GM13977 (cell line): ENCODE measurements at regions not wholly inside any gene's neighbourhood (a gene's known extent, or its start where the extent isn't known, plus 50 kb on each side); places are given as distances from the start of the nearest gene placed in this dataset.

Experiments used
- DNase-seq: peaks from one replicate; pipeline ENCODE4 v3.0.0; 2012; ENCODE audit warnings: low spot score
- in situ Hi-C: fragments of 300-500 bp; cut with MboI; formaldehyde crosslinking; loops from one replicate; pipeline ENCODE4 v1.12.0; 2022; ENCODE audit warnings: low sequenced_read_pairs, low pct_unique_long_range_greater_than_20kb, mixed read lengths, inconsistent platforms; ENCODE audit not compliant: unreplicated experiment
- TF ChIP-seq, protein P1 (sequence below): IDR thresholded peaks from 2 replicates; pipeline ENCODE4 v1.5.1; 2012; ENCODE audit warnings: mild to moderate bottlenecking, control low read depth; ENCODE audit not compliant: insufficient read depth; ENCODE audit errors: extremely low read depth, missing control alignments

DNA sequence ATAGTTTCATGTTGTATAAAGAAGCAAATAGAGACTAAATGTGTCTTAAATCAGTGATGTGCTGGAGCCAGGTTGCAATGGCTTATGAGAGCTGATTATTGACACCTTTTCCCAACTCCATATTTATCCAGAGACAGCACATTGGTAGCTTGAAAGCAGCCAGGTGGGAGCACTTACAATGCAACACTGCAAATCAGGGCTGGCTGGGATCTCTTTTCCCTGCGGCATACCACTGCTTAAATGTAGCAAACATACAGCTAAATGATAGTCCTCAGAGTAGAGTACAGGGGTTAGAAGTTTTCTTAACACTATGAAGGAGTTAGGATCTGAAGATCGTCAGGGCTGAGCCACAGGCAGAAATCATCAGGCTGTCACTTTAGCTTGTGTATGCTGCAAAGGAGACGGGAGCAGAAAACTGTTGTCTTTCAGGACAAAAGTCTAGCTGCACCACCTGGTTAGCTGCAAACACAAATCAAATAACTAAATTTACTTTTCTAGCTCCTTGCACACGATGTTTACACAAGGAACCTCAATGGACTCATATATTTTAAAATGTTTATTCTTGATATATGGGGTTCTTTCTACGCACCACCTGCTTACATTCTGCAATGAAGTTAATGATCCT lies 527.3 kb downstream of the TLL1 start:
- no peak for DNase-seq
- in situ Hi-C loops = no loop called here
- TF ChIP-seq, protein P1, sequence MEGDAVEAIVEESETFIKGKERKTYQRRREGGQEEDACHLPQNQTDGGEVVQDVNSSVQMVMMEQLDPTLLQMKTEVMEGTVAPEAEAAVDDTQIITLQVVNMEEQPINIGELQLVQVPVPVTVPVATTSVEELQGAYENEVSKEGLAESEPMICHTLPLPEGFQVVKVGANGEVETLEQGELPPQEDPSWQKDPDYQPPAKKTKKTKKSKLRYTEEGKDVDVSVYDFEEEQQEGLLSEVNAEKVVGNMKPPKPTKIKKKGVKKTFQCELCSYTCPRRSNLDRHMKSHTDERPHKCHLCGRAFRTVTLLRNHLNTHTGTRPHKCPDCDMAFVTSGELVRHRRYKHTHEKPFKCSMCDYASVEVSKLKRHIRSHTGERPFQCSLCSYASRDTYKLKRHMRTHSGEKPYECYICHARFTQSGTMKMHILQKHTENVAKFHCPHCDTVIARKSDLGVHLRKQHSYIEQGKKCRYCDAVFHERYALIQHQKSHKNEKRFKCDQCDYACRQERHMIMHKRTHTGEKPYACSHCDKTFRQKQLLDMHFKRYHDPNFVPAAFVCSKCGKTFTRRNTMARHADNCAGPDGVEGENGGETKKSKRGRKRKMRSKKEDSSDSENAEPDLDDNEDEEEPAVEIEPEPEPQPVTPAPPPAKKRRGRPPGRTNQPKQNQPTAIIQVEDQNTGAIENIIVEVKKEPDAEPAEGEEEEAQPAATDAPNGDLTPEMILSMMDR = no peak

DNA sequence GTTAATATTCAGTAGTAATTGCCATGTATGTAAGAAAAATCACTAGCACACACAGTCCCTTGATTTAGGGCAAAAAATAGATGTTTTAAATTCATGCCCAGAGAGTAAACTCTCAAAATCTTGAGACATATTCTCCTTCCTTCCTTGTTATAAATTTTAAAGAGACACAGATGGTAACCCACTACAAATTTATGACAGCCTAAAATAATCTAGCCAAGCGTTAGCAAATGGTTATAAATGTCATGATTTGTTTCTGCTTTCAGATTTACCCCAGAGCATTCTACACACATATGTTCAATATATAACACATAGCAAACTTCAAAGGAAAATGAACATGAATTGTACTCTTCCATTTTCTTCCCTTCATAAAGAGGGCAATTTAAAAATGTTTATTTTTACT lies 540.3 kb downstream of the TLL1 start:
- DNase-seq = no peak
- in situ Hi-C loops = no loop called here
- TF ChIP-seq, protein P1 = no peak

DNA sequence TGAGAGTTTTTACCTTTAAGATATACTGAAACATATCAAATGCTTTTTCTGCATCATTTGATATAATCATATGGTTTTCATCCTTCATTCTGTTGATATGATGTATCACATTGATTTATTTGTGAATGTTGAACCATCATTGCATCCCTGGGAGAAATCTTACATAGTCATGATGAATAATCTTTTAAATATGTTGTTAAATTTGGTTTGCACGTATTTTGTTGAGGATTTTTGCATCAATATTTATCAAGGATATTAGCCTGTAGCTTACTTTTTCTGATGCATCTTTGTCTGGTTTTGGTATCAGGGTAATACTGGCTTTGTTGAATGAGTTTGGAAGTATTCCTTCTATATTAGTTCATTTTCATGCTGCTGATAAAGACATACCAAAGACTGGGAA lies 541.4 kb downstream of the TLL1 start:
- DNase-seq = no peak
- in situ Hi-C loops = no loop called here
- TF ChIP-seq, protein P1 = no peak

DNA sequence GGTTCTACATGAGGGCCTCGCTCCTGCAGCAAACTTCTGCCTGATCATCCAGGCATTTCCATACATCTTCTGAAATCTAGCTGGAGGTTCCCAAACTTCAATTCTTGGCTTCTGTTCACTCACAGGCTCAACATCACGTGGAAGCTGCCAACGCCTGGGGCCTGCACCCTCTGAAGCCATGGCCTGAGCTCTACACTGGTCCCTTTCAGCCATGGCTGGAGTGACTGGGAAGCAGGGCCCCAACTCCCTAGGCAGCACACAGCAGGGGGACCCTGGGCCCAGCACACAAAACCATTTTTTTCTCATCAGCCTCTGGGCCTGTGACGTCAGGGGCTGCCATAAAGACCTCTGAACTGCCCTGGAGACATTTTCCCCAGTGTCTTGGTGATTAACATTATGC lies 542.7 kb downstream of the TLL1 start:
- TF ChIP-seq, protein P1 = no peak
- in situ Hi-C loops = no loop called here
- DNase-seq = no peak

DNA sequence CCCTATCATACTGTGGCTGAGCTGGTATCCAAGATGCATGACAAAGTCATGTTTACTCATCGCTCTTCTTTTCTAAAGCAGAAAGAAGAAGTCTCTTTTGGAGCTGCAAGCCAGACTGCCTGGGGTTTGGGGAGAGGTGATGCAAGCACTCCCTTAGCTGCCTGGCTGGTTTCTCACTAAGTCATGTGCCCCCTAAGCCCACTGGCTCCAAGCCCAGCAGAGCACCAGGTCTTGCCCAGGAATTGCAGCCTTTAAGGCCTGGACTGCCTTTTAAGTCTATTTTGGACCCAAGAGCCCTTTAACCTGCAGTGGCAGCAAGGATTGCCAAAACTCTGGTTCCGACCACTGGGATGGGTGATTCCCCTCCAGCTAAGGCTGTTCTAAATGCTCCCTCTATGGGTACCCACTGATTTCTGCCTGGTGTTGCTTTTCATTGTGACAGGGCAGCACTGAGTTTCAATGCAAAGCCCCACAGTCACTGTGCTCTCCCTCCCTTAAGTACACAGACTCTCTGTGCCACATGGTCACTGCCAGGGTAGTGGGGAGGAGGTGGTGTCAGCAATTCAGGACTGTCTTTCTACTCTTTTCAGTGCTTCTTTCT lies 548.6 kb downstream of the TLL1 start:
- in situ Hi-C loops = no loop called here
- TF ChIP-seq, protein P1 = no peak
- DNase-seq = no peak

DNA sequence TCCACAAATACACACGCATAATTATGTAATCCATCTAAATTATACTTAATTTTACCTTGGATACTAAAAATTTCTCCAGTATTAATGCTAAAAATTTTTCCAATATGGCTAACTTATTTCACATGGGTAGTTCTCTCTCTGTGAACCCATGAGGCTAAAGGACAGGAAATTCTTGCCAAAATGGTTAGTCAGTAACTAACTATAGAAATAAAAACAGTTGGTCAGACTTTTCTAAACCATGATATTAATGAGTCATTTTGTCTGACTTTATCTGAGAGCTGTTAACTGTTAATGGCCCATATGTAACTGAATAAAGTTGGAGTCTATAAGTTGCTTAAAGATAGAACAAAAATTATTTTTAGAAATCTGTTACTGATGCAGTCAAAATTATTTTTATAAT lies 549.4 kb downstream of the TLL1 start:
- TF ChIP-seq, protein P1 = no peak
- in situ Hi-C loops = no loop called here
- no peak for DNase-seq
